HG03045 (cell line): ENCODE measurements at regions not wholly inside any gene's neighbourhood (a gene's known extent, or its start where the extent isn't known, plus 50 kb on each side); places are given as distances from the start of the nearest gene placed in this dataset.
"Not testable (repeated sequence)": the region's sequence is repeated elsewhere in the genome, so short reads cannot be mapped to it uniquely, and the experiment has no call there.

Experiments
- ATAC-seq: cut with Tn5 transposase; IDR thresholded peaks from one replicate; pipeline ENCODE4 v1.9.1; 2021; ENCODE audit warnings: mild to moderate bottlenecking, moderate library complexity; ENCODE audit not compliant: unreplicated experiment

DNA sequence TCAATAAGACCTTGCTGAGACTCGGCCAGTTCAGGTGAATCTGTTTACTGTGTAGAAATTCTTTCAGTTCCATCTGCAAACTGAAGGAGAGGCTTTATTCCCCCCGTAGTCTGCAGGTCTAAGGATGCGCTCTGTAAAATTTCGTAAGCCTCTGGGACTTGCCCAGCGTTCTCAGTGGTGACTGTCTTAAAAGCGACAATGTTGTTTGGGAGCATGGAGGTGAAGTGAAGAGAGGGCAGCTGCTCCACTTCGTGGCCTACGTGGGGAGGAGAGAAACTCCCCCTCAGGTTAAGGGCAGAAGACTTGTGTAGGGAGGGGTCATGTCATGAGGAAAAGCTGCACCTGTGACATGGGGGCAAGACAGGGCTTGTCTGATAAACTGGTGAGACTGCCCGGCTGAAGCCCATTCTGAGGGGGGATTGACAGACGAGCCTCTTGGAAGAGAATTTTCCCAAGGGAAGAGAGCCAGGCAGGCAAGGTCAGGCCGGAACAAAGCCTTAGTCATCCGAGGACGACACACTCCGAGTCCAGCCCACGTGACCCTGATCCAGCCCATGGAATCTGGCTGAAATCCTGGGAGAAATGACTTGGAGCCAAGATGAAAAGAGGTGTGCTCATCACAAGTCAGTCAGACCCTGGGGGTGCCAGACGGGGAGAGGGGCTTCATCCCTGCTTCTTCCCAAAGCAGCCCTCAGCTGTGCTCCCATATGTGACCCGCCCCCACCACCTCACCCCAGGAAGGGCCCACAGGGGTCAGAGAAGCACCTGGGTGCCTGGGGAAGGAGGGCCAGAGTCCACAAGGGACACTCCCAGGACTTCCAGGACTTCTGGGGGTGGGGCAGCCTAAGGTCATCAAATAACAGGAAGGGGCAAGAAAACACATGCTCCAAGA is 88.5 kb upstream of the SH3BP4 start:
- no peak for ATAC-seq

DNA sequence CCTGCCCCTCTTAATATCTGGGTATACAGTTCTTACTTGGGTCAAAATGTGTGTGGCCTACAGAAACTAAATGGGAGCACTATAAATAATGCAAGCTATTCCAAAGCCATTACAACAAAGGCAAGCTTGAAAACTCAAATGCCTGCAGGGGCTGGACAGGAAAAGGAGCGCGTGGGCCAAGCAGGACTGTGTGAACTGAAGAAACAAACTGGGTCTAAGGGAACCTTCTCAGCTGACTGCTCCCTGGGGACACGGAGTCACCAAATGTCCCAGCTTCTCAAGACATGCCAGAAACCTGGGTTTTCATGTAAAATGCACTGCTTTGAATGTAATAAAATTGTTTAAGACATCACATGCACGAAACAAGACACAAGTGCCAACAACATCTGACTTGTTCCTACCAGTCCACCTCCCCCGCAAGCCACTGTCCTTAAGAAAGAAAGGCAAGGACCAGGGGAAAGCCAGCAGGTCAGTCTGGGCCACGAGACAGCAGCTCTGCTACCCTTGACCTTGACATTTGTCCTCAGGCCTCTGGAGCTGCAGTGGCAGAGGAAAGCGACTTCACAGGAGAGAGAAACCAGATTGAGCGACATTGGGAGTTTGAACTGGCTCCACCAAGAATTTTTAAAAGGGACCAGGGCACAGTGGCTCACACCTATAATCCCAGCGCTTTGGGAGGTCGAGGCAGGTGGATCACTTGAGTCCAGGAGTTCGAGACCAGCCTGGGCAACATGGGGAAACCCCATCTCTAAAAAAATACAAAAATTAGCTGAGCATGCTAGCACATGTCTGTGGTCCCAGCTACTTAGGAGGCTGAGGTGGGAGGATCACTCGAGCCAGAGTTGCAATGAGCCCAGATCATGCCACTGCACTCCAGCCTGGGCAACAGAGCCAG is 89.7 kb upstream of the SH3BP4 start:
- ATAC-seq = no peak

GRCh38 chr2:234859330-234859872 is 92.4 kb upstream of the SH3BP4 start:
- not testable (repeated sequence) for ATAC-seq

DNA sequence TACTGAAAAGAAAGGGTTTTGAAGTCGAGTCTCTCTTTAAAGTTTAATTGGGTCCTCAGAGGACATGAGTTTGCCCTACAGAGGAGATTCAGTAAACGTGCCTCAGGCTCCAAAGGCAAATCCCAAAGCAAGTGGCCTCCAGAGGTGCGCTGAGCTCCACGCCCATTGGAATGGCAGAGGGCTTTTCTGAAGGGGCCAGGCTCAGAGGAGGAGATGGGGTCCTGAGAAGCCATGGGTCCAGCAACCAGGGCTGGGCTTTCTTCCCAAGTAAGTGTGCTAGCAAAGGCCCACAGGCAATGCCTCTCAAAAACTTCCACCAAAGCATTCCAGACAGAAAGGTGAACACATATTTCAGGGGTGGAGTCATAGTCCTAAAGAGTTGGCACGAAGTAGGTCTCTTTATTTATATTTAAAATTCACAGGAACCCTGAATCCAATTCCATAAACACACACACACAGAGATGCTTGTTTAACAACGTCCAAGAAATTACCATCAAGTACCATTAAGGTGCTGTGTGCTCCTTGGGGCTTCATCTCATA is 93.0 kb upstream of the SH3BP4 start:
- no peak for ATAC-seq

DNA sequence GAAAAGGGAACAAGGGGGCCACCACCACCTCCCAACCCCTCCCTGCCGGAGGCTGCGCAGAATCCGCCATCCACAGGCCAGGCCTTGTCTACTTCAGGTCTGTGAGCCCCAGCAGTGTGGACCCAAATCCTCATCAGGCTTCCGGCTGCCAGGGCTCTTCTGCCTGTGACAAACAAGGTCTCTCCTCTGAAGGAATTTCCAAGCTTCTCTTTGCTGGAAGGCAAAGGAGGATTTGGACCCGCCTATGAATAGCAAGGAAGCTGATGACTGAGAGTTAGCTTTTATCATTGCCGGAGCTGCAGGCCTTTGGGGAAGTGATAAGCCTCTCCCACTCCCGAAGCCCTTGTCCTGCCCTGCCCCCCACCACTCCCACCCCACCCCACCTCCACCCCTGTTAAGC is 93.7 kb upstream of the SH3BP4 start:
- ATAC-seq = no peak

GRCh38 chr2:234853729-234854128 is 98.1 kb upstream of the SH3BP4 start:
- no peak for ATAC-seq

- ATAC-seq = no peak
Measured at GRCh38 chr2:234852941-234853340, 98.9 kb upstream of the SH3BP4 start.

- no peak for ATAC-seq
Measured at GRCh38 chr2:234852035-234852434, 99.8 kb upstream of the SH3BP4 start.

DNA sequence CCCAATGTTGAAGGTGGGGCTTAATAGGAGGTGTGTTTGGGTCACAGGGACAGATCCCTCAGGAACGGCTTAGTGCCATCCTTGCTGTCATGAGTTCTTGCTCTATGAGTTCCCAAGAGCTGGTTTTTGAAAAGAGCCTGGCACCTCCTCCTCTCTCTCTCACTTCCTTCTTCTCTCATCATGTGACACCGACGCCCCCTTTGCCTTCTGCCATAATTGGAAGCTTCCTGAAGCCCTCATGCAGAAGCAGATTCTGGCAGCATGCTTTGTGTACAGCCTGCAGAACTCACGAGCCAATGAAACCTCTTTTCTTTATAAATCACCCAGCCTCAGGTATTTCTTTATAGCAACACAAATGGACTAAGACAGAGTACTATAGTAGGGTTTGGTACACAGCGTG is 100.4 kb upstream of the SH3BP4 start:
- ATAC-seq = no peak

DNA sequence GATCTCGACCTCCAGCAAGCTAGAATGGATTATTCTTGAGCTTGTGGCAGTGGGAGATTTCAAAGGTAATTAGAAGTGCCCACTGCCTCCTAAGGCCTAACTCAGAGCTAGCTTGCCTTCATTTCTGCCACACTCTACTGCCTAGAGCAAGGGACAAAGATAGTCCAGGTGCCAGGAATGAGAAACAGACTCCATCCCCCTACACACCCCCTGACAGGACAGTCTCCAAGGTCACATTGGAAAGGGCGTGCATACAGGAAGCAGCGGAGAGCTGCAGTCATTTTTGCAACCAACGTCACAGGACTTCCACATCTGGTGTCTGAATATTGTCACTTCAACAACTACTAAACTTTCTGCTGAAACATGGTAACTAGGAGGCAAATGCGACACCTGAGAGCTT is 101.0 kb upstream of the SH3BP4 start:
- no peak for ATAC-seq

DNA sequence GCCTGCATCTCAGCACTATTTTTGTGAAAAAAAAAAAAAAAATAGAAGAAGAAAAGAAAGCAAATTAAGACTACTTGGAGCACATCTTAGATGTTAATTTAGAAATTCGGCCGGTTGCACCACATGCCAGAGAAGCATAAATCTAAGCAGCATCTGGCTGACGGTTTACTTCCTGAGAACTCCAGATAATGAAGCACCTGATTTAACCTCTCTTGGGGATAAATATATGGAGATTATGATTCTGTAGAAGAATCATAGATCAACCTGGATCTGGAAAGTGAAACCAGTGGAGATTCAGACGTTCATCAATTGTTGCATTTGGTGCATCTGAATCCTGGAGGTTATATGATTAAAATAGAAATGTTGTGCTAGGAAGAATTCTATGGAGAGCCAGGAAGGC is 102.1 kb upstream of the SH3BP4 start:
- ATAC-seq = no peak

GRCh38 chr2:234848578-234848977 is 103.2 kb upstream of the SH3BP4 start:
- ATAC-seq = no peak

DNA sequence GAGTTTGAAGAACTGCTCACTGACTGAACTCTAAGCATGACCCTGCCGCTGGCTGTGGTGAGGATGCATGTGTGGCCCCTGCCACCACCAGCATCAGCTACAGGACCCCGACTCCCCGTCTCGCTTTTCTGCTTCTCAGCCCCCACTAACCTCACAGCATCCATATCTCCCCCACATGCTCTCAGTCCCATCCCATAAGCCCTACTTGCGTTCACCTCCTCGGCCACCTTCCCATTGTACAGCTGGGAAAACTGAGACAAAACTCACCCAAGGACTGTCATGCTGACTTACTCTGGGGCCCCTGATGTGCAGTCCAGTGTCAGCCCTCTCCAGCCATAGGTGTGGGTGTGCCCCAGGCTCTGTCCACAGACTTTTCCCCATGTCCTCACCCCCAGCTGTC is 104.2 kb upstream of the SH3BP4 start:
- no peak for ATAC-seq

- no peak for ATAC-seq
Measured at GRCh38 chr2:234847364-234847635, 104.5 kb upstream of the SH3BP4 start.

DNA sequence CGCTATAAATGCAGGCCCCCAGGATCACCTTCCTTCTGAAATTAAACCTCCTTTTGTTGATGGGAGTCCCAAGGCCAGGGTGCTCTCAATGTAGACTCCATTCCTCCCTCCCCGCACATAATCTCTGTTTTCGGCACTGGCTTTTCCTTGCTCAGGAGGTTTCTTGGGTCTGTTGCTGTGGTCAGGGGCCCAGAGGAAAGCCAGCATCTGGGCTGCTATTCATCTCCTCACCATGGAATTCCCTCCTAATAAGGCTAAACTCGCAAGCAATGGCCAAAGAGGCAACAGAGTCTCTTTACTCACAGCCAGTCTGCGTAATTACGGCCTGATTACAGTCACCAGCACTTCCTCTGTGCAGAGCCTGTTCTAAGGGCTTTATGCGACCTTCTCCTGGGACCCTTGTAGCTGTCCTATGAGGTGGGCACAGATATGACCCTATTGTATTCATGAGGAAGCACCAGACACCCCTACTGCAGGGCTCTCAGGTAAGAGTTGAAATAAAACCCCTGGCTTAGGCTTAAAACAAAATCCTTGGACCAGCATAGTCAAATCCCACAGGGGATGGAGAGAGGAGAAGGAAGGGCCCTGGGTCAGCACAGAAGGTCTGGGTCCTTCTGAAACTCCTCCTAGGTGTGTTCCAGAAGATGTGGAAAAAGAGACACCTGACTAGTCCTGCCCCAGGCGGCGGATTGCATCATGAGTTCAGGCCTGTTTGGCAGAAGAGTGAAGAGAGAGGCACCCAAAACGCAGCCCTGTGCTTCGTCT is 105.0 kb upstream of the SH3BP4 start:
- no peak for ATAC-seq

DNA sequence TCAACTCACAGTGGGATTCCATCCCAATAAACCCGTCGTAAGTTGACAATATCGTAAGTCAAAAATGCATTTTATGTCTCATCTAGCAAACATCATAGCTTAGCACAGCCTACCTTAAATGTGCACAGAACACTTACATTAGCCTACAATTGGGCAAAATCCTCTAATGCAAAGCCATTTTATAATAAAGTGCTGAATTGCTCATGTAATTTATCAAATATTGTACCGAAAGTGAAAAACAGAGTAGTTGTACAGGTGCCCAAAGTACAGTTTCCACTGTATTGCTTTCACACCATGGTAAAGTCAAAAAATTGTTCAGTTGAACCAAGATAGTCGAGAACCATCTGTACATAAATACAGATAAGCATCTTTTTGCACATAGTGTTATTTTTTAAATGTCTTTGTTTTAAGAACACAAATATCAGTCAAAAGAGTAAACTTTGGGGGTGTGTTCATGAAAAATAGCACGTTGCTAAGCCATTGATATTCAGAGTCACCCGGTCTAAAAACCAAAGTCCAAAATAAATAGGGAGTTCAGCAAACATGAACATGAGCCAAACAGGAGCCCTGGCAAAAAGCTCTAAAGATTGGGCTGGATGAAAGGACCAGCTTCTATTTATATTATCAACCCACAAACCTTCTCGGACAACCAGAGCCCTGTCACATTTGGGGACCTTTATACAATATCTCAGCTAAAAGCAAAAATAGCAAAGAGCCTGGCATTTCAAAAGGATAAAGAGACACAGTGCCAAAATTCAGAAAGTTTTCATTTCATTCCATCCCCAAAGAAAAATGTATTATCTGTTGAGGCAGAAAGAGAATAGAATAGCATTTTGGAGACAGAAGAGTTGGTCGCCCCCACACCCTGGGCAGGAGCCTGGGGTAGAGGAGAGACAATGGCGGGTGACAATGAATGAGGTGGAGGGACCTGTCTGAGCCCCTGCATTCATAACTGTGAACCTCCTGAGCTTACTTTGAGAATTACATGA is 105.9 kb upstream of the SH3BP4 start:
- no peak for ATAC-seq

DNA sequence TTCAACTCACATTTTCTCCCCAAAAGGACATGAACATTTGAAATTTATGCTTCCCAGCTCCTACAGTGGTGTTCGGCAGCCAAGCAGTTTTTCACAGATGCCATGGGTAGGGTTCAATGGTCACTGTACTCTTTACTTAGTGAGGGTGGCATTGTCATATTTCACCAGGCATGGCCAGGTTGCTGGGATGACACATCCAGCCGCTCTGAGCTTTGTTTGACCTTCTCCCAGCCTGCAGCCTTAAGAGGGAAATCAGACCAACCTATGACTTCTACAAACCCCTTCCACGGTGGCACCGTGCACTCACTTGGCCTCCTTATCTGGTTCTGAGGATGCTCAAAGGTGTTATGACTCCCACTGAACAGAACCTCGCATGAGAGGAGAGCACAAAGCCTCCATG is 108.4 kb upstream of the SH3BP4 start:
- no peak for ATAC-seq

GRCh38 chr2:234842753-234843152 is 109.1 kb upstream of the SH3BP4 start:
- ATAC-seq = no peak

GRCh38 chr2:234841321-234842015 is 110.3 kb upstream of the SH3BP4 start:
- no peak for ATAC-seq
